Activated CD4-positive, alpha-beta T cell treated with anti-CD3 and anti-CD28 coated beads, Interleukin-2, amount 10 ng/mL, durations not matched to agents 24 days and 14 days (primary cell): ENCODE measurements at regions not wholly inside any gene's neighbourhood (a gene's known extent, or its start where the extent isn't known, plus 50 kb on each side); places are given as distances from the start of the nearest gene placed in this dataset.

Experiments used
- DNase-seq: peaks from one replicate; pipeline ENCODE4 v3.0.0; 2022
- H3K27ac Mint-ChIP-seq: one replicate; pipeline ENCODE4 v1.8.0; 2022; ENCODE audit warnings: mild to moderate bottlenecking, mixed read lengths
- H3K27me3 Mint-ChIP-seq: one replicate; pipeline ENCODE4 v1.8.0; 2022; ENCODE audit warnings: mixed read lengths
- H3K36me3 Mint-ChIP-seq: one replicate; pipeline ENCODE4 v1.8.0; 2022; ENCODE audit warnings: low read depth, mild to moderate bottlenecking, mixed read lengths
- H3K4me1 Mint-ChIP-seq: one replicate; pipeline ENCODE4 v1.8.0; 2021; ENCODE audit warnings: mixed read lengths
- H3K4me3 Mint-ChIP-seq: one replicate; pipeline ENCODE4 v1.8.0; 2022; ENCODE audit warnings: mild to moderate bottlenecking, moderate library complexity, mixed read lengths
- H3K9me3 Mint-ChIP-seq: one replicate; pipeline ENCODE4 v1.8.0; 2021; ENCODE audit warnings: mixed read lengths
- intact Hi-C: fragments of 100-400 bp; cut with micrococcal nuclease; formaldehyde crosslinking; loops from one replicate; pipeline ENCODE4 v1.15.1; 2023

DNA sequence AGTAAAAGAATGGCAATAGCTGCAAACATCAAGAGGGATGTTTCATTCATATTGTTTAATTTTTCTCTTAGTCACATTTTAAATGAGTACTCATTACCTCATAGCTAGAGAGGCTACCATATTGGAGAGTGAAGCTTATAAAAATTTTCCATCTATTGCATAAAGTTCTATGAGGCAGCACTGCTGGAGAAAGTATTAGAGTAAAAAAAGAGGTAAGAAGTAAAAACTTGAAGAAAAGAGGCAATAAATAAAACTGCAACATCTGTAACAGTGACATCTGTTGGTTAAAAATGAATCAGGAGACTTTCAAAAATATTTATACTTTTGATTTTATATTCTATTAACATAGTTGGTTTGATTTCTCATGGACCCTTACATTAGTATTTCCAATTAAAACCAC is 284.5 kb upstream of the SEMA3D start:
- peak overlapping the region; percentile 82 for H3K27ac Mint-ChIP-seq
- H3K27me3 Mint-ChIP-seq = no peaks in the 10 kb centered on the region
- peak overlapping the region; percentile 11 for H3K4me3 Mint-ChIP-seq
- peaks cover 15% of the 10 kb centered on the region for H3K4me1 Mint-ChIP-seq
- DNase-seq = no peak
- intact Hi-C loops = loop anchor here (1.0 to 5.0 kb wide), 3 partner anchors 18 to 1746 kb away; partner anchors contain the start of gene TMEM243
- no peaks in the 10 kb centered on the region for H3K36me3 Mint-ChIP-seq
- H3K9me3 Mint-ChIP-seq = no peaks in the 10 kb centered on the region

DNA sequence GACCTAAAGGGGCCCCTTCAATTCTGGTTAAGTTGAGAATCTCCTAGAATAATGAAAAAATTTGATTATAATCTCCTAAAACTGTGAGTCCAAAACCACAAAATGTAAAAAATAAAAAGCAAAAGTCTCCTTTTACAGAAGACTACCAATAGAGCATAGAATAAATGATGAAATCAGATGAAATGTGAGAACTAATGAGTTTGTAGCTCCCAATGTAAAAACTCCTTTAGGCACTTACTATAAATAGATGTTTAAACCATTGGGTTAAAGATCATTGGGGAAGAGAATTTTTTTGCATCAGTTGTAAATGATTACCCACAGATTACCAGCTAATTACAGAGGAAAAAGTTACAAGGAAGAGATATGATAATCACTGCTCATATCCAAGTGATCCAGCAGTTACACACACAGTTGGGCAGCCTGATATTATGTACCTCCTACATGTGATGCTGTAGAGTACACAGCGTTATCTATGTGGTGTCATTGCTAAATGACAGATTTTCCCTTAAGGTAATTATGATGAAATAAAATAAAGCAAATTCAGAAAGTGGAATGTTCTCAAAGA is 282.7 kb upstream of the SEMA3D start:
- no peak for DNase-seq
- Mint-ChIP-seq H3K9me3 (no peaks in the 10 kb centered on the region), H3K36me3 (no peaks in the 10 kb centered on the region), H3K4me1 (peaks cover 15% of the 10 kb centered on the region), H3K27me3 (peaks cover 2% of the 10 kb centered on the region), H3K27ac (no peak overlapping the region), H3K4me3 (no peak overlapping the region)
- intact Hi-C loops = loop anchor here (5.0 kb wide), 2 partner anchors 307 to 1748 kb away; partner anchors contain the start of gene TMEM243

DNA sequence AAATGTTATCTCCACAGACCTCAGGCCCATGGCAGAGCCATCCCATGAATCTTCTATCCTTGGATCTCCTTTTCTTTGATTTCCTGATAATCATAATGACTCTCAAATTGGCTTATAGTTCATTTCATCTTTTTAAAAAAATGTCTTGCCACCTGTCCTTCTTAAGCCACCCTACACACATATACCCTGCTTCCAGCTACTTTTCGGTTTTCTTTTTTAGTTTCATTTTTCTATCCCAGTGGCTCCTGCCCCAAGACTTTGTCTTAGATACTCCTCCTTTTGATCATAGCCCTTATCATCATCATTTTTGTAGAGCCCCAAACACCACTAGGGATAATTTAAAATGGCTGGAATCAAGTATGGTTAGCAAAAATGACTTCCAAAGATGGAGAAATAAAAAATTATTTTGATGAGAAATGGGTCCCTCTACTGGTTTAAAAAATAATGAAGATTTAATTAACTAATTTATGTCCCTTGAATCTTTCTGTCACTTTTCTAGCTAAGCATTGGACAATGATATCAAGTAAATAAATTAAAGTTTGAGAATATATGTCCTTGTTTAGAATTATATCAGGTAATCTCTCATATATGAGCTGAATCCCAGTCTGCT is 277.3 kb upstream of the SEMA3D start:
- no peak for DNase-seq
- no peak overlapping the region for H3K27ac Mint-ChIP-seq
- H3K4me1 Mint-ChIP-seq = peaks cover 2% of the 10 kb centered on the region
- no peaks in the 10 kb centered on the region for H3K9me3 Mint-ChIP-seq
- H3K36me3 Mint-ChIP-seq = no peaks in the 10 kb centered on the region
- intact Hi-C loops = loop anchor here (5.0 kb wide), 1 partner anchor 432 kb away; no protein-coding TSS in a partner anchor
- peaks cover 2% of the 10 kb centered on the region for H3K27me3 Mint-ChIP-seq
- H3K4me3 Mint-ChIP-seq = no peak overlapping the region

DNA sequence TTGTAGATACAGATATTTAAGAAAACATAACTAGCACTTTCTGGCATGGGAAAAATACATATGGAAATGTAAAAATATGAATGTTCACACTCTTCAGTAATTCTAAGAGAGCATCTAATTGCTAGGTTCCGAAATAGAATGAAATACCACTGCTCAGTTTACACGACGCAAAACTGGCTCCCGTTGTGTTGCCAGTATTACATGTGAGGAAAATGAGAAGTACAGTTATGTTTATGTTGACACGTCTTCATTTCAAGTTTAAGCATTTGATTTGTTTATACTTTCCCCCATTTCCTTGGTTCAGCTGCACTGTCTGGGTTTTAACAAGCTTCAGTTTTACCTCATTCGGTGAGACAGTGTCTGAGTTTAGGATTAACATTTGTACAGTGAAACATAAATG is 275.8 kb upstream of the SEMA3D start:
- DNase-seq = no peak
- Mint-ChIP-seq H3K4me1 (peaks cover 2% of the 10 kb centered on the region), H3K4me3 (no peak overlapping the region), H3K9me3 (no peaks in the 10 kb centered on the region), H3K27me3 (peaks cover 2% of the 10 kb centered on the region), H3K36me3 (no peaks in the 10 kb centered on the region), H3K27ac (no peak overlapping the region)
- intact Hi-C loops = loop anchor here (5.0 kb wide), 1 partner anchor 430 kb away; no protein-coding TSS in a partner anchor

DNA sequence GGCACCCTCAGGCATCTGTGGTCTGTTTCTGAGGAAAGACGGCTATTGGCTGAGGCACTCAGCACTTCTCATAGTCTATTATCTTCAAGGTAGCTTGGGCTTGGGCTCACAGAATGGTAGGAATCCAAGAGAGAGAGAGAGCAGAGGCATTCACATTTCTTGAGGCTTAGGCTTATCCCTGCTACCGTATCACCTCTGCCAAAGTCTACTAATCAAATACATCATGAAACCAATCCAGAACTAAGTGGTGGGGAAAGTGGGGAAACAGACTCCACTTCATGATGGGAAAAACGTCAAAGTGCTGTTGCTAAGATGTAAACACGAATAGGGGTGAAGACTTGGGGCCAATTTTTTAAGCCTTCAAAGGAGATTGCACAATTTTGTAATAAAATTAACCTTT is 271.1 kb upstream of the SEMA3D start:
- Mint-ChIP-seq H3K27ac (no peak overlapping the region), H3K27me3 (no peaks in the 10 kb centered on the region), H3K9me3 (no peaks in the 10 kb centered on the region), H3K36me3 (no peaks in the 10 kb centered on the region), H3K4me1 (no peaks in the 10 kb centered on the region), H3K4me3 (no peak overlapping the region)
- no peak for DNase-seq
- intact Hi-C loops = no loop called here

DNA sequence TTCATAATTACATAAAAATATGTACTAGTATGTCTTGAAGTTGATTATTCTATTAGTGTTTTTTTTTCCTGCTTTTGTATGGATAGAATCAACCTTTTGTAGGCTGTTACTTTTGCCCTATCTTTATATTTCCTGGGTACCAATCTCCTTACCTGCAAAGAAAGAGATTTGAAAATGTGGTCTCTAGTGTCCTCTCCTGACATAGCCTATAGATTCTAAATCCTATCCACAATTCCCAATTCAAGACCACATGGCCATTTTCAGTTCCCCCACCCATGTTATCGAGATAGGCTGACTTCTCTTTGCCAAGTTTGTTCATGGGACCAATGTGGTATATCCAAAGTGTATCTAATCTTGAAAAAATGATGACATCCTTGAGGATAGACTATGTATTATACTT is 269.4 kb upstream of the SEMA3D start:
- no peak overlapping the region for H3K4me3 Mint-ChIP-seq
- DNase-seq = no peak
- no peaks in the 10 kb centered on the region for H3K4me1 Mint-ChIP-seq
- no peaks in the 10 kb centered on the region for H3K27me3 Mint-ChIP-seq
- H3K36me3 Mint-ChIP-seq = no peaks in the 10 kb centered on the region
- intact Hi-C loops = no loop called here
- H3K9me3 Mint-ChIP-seq = no peaks in the 10 kb centered on the region
- H3K27ac Mint-ChIP-seq = no peak overlapping the region

DNA sequence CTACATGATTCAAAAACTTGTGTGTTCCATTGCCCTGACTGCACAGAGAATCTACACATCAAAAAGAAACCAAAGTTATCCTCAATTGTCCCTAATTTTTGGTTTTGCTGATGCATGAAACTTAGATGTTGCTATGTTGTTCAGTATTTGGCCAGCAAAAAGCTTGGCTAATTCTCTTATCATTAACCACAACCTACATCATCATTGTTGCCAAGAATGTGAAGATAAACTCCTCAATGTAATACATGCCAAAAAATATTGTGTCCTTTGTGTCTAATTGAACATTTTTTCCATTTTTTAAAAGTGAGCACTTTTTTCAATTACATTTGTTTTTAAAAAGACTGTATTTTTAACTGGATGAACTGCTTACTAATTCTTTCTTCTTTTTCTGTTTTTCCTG is 268.0 kb upstream of the SEMA3D start:
- Mint-ChIP-seq H3K9me3 (no peaks in the 10 kb centered on the region), H3K4me1 (no peaks in the 10 kb centered on the region), H3K4me3 (no peak overlapping the region), H3K27me3 (no peaks in the 10 kb centered on the region), H3K27ac (no peak overlapping the region), H3K36me3 (no peaks in the 10 kb centered on the region)
- no peak for DNase-seq
- intact Hi-C loops = no loop called here

DNA sequence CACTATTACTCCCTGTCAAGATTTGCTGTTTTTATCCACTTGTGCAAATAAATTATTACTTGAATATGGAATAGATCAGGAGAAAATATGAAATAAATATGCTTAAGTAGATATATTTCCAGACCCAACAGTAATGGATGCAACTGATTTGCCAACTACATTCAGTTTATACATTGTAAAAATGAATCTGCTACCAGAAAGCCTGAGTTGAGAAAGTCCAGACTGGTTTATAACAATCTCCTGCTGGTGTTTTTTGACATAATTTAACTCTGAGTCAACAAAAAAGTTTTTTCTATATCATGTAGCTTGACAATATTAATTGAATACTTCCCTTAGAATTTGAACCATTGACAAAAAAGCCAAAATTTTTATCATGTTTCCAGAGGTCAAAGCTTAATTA is 265.8 kb upstream of the SEMA3D start:
- H3K4me3 Mint-ChIP-seq = no peak overlapping the region
- H3K4me1 Mint-ChIP-seq = no peaks in the 10 kb centered on the region
- no peaks in the 10 kb centered on the region for H3K27me3 Mint-ChIP-seq
- H3K36me3 Mint-ChIP-seq = no peaks in the 10 kb centered on the region
- intact Hi-C loops = no loop called here
- no peak overlapping the region for H3K27ac Mint-ChIP-seq
- DNase-seq = no peak
- no peaks in the 10 kb centered on the region for H3K9me3 Mint-ChIP-seq

DNA sequence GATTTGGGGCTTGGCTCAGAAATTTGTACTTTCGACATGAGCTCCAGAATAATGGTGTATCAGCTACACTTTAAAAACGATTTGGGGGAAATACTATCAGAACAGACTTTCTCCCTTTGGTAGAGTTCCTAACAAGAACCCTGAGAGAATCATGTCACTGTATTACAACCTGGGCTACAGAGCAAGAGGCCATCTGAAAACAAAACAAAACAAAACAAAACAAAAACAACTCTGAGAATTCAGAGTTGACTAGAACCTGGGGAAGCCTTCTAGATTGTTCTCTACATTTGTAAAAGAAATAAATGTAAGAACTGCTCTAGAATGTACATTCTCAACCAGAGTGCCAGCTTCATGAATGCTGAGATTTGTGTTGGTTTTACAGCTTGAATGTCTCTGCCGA is 262.6 kb upstream of the SEMA3D start:
- no peaks in the 10 kb centered on the region for H3K4me1 Mint-ChIP-seq
- H3K27ac Mint-ChIP-seq = no peak overlapping the region
- no peaks in the 10 kb centered on the region for H3K36me3 Mint-ChIP-seq
- H3K27me3 Mint-ChIP-seq = no peaks in the 10 kb centered on the region
- H3K9me3 Mint-ChIP-seq = no peaks in the 10 kb centered on the region
- intact Hi-C loops = no loop called here
- no peak for DNase-seq
- H3K4me3 Mint-ChIP-seq = no peak overlapping the region

DNA sequence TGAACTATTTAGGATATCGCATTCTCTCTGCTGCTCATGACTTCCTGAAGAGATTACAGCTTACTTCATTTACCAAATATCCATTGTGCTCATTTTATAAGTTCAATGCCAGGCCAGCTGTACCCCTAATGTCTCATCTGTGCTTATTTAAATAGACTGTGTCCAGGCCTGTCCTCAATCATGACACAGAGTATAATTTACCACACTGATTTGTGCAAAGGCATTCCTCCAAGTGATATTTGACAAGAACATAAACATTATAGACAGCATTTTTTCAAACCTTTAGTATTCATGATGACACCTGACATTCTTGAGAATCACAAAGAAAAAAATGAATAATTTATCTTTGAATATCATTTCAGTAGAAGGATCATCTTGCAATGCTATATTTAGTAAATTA is 260.1 kb upstream of the SEMA3D start:
- H3K27ac Mint-ChIP-seq = no peak overlapping the region
- DNase-seq = no peak
- no peak overlapping the region for H3K4me3 Mint-ChIP-seq
- H3K27me3 Mint-ChIP-seq = no peaks in the 10 kb centered on the region
- H3K4me1 Mint-ChIP-seq = no peaks in the 10 kb centered on the region
- intact Hi-C loops = no loop called here
- no peaks in the 10 kb centered on the region for H3K36me3 Mint-ChIP-seq
- H3K9me3 Mint-ChIP-seq = no peaks in the 10 kb centered on the region

DNA sequence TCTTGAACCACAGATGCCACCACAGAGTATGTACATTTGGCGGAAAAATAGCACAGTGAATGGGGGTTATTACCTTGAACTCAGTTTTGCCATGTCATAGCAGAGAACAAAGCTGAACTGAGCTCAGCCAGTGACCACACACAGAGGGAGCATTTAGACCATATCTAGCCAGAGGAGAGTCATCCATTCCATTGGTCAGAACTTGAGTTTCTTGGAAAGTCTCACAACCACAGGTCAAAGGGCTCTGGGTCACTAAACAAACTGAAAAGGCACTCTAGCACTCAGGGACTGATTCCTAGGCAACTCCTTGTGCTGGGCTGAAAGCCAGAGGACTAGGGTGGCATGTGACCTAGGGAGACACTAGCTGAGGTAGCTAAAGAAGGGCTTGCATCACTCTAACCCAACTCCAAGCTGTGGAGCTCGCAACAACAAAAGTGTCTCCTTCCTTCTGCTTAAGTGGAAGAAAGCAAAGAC is 239.7 kb upstream of the SEMA3D start:
- H3K27ac Mint-ChIP-seq = no peak overlapping the region
- DNase-seq = no peak

DNA sequence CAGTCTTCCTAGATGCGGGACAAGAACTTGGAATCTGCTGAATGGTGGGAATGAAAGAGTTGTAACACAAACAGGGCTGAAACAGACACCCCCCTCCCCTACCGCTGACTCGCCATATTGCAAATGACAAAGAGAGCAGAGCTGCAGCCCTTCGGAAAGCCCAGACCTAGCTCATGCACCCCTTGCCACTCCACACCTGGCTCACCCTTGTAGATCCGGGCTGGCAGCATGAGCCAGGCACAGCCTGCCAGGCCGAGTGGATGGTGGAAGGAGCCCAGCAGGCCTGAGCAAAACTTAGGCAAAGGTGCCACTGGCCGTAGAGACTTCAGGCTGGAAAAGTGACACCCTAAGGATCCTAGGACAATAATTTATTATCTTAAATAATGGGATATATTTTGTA is 237.4 kb upstream of the SEMA3D start:
- no peaks in the 10 kb centered on the region for H3K4me1 Mint-ChIP-seq
- DNase-seq = no peak
- H3K4me3 Mint-ChIP-seq = no peak overlapping the region
- no peak overlapping the region for H3K27ac Mint-ChIP-seq
- no peaks in the 10 kb centered on the region for H3K36me3 Mint-ChIP-seq
- H3K9me3 Mint-ChIP-seq = no peaks in the 10 kb centered on the region
- intact Hi-C loops = no loop called here
- H3K27me3 Mint-ChIP-seq = no peaks in the 10 kb centered on the region

More for the DNA sequence above, 239.7 kb upstream of the SEMA3D start:
- H3K9me3 Mint-ChIP-seq = no peaks in the 10 kb centered on the region
- no peaks in the 10 kb centered on the region for H3K27me3 Mint-ChIP-seq
- no peaks in the 10 kb centered on the region for H3K4me1 Mint-ChIP-seq
- H3K4me3 Mint-ChIP-seq = no peak overlapping the region
- intact Hi-C loops = no loop called here
- no peaks in the 10 kb centered on the region for H3K36me3 Mint-ChIP-seq

DNA sequence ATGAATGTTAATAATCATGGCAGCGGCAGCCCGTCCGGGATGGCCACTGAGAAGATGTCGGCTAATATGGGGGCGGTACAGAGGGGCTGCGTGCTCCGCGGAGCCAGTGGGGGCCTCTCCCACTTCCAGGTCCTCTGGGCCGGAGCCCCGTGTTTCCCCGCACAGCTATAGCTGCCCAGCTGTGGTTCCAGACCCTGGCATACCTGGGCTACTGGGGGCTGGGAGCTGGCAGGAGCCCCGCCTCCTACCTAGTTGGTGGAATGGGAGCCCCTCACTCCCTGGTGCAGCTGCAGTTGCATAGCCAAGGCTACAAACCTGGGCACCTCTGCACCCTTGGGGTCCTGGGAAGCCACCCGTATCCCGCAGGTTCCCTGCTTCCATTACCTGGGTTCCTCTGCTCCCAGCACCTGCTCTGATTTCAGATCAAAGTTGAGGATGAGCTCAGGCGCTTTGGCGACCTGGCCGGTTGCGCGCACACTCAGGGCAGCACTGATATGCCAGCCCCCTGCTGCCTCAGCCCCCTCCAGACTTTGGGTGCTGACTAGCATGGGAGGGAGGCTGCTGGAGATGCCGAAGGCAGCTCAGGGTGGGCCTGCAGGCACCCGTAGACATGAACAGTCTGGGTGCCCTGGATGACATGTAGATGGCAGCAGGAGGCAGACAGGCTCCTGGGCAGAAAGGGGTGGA is 236.5 kb upstream of the SEMA3D start:
- Mint-ChIP-seq H3K27me3 (no peaks in the 10 kb centered on the region), H3K36me3 (no peaks in the 10 kb centered on the region), H3K4me1 (no peaks in the 10 kb centered on the region), H3K9me3 (no peaks in the 10 kb centered on the region), H3K27ac (no peak overlapping the region), H3K4me3 (no peak overlapping the region)
- DNase-seq = no peak
- intact Hi-C loops = no loop called here

DNA sequence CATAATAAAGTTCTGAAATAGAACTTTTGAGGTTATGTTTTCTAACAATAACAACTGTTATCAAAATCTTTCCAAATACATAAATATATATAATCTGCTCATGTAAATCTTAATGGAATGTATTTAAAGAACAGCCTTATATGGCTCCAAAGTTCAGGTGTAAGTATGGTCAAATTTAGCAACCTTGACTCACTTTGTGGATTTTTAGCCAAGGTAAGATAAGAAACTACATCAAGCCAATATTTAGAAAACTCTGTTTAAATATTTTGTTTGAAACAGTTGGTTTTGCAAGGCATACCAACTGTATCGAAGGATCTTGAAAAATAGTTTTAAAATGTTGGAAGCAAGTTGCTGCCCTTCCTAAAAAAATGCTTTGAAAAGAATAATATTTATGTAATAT is 228.9 kb upstream of the SEMA3D start:
- Mint-ChIP-seq H3K9me3 (no peaks in the 10 kb centered on the region), H3K27me3 (no peaks in the 10 kb centered on the region), H3K4me1 (no peaks in the 10 kb centered on the region), H3K27ac (no peak overlapping the region), H3K36me3 (no peaks in the 10 kb centered on the region), H3K4me3 (no peak overlapping the region)
- no peak for DNase-seq
- intact Hi-C loops = no loop called here
